Activated T-helper 1 cell treated with anti-CD3 and anti-CD28 coated beads, Interleukin-2, amount 50 U/mL, for 16 hours (primary cell): ENCODE measurements at regions not wholly inside any gene's neighbourhood (a gene's known extent, or its start where the extent isn't known, plus 50 kb on each side); places are given as distances from the start of the nearest gene placed in this dataset.

ENCODE experiments used
- DNase-seq, 2 donors: peaks; one replicate each; pipeline ENCODE4 v3.0.0-alpha.2; 2020; ENCODE audit warnings: low read depth in 1 of 2, low spot score in 1 of 2

- DNase-seq = no peak
These were observed 52.1 kb upstream of the BACE2 start for GRCh38 chr21:41115851-41116250.
